Endothelial cell of umbilical vein (primary cell): ENCODE measurements at regions not wholly inside any gene's neighbourhood (a gene's known extent, or its start where the extent isn't known, plus 50 kb on each side); places are given as distances from the start of the nearest gene placed in this dataset.

Experiments used
- BruUV-seq: library from RNA; stranded (reverse); fragments of 400-500 nt; replicated peaks from 2 replicates; lab custom pipeline; 2021; lab: Mats Ljungman, UMichigan
- CTCF ChIA-PET: fragments of 300-600, 350-600 bp; sonication (Branson Sonifier 250); formaldehyde crosslinking; loops from one replicate; lab custom pipeline; 2021; ENCODE audit warnings: antibody characterized with exemption, inconsistent platforms; lab: Charles Lee
- POLR2A ChIA-PET: fragments of 300-600, 350-600 bp; sonication (Branson Sonifier 250); formaldehyde crosslinking; loops from one replicate; lab custom pipeline; 2021; ENCODE audit warnings: antibody characterized with exemption, inconsistent platforms; lab: Charles Lee
- DNase-seq: peaks from one replicate; pipeline ENCODE4 v3.0.0-alpha.2; 2011; ENCODE audit warnings: low read depth, low spot score
- FAIRE-seq: peaks from 2 replicates; lab custom pipeline; 2011; peaks lifted over from hg19 to GRCh38; lab: Jason Lieb, UNC
- H2AFZ ChIP-seq: 2 replicates; pipeline ENCODE4 v1.6.0; 2012; ENCODE audit warnings: low read depth, low read length, control low read depth, inconsistent platforms
- H3K27ac ChIP-seq: 2 replicates; pipeline ENCODE4 v1.5.1; 2011; ENCODE audit warnings: low read depth, mild to moderate bottlenecking, control low read depth, low read length, moderate library complexity; ENCODE audit not compliant: insufficient read depth
- H3K27me3 ChIP-seq, 2 experiments: 2 replicates each; pipeline versions ENCODE4 v1.6.0 to v1.6.1; 2011; ENCODE audit warnings: low read length in 2 of 2, mixed read lengths in 1 of 2; ENCODE audit not compliant: control insufficient read depth in 2 of 2, insufficient read depth in 2 of 2
- H3K36me3 ChIP-seq, 2 experiments: 2 replicates in 1 of 2; 3 replicates in 1 of 2; pipeline ENCODE4 v1.5.1; 2011; ENCODE audit warnings: low read length in 2 of 2, mild to moderate bottlenecking in 1 of 2, moderate library complexity in 1 of 2; ENCODE audit not compliant: control insufficient read depth in 2 of 2, insufficient read depth in 2 of 2; ENCODE audit errors: extremely low read depth in 1 of 2
- H3K4me1 ChIP-seq: 3 replicates; pipeline ENCODE4 v1.5.1; 2011; ENCODE audit warnings: mild to moderate bottlenecking, low read length; ENCODE audit not compliant: control insufficient read depth, insufficient read depth; ENCODE audit errors: extremely low read depth
- H3K4me2 ChIP-seq: 2 replicates; pipeline ENCODE4 v1.6.1; 2011; ENCODE audit warnings: low read length, control low read depth, mixed read lengths; ENCODE audit not compliant: insufficient read depth
- H3K4me3 ChIP-seq, 3 experiments: fragments of 200-600 bp in 1 of 3; sonication (generic), shearing (Covaris generic) in 1 of 3; replicated peaks in 1 of 3; 2 replicates each; pipeline ENCODE4 v1.5.1; 2011 to 2016; ENCODE audit warnings: control low read depth in 3 of 3, low read length in 3 of 3, mild to moderate bottlenecking in 2 of 3, inconsistent platforms in 1 of 3, low read depth in 1 of 3, moderate library complexity in 1 of 3; ENCODE audit not compliant: insufficient read depth in 1 of 3
- H3K79me2 ChIP-seq: 2 replicates; pipeline ENCODE4 v1.6.0; 2012; ENCODE audit warnings: low read length, inconsistent platforms; ENCODE audit not compliant: control insufficient read depth, insufficient read depth
- H3K9ac ChIP-seq: replicated peaks from 2 replicates; pipeline ENCODE3; 2011; ENCODE audit warnings: low read length, control low read depth; ENCODE audit not compliant: insufficient read depth; ENCODE audit errors: extremely low read depth
- H3K9me1 ChIP-seq: replicated peaks from 3 replicates; pipeline ENCODE4 v1.6.0; 2011; ENCODE audit warnings: mild to moderate bottlenecking, low read length; ENCODE audit not compliant: control insufficient read depth, insufficient read depth; ENCODE audit errors: extremely low read depth
- H3K9me3 ChIP-seq: replicated peaks from 2 replicates; pipeline ENCODE4 v1.5.1; 2012; ENCODE audit warnings: low read length, inconsistent platforms; ENCODE audit not compliant: control insufficient read depth, insufficient read depth
- H4K20me1 ChIP-seq: replicated peaks from 2 replicates; pipeline ENCODE3; 2011; ENCODE audit warnings: mild to moderate bottlenecking, low read length; ENCODE audit not compliant: control insufficient read depth, insufficient read depth; ENCODE audit errors: extremely low read depth
- CTCF ChIP-seq, 2 donors: IDR thresholded peaks; 1 replicate in 1 of 2; 2 replicates in 1 of 2; pipeline ENCODE4 v1.5.1; 2011; ENCODE audit warnings: low read length in 2 of 2, mild to moderate bottlenecking in 2 of 2, moderate library complexity in 2 of 2, control low read depth in 1 of 2, inconsistent platforms in 1 of 2, low read depth in 1 of 2; ENCODE audit not compliant: insufficient read depth in 1 of 2; ENCODE audit errors: extremely low read depth in 1 of 2
- EZH2 ChIP-seq: IDR thresholded peaks from 2 replicates; pipeline ENCODE4 v1.6.1; 2012; ENCODE audit warnings: borderline replicate concordance, low read depth, mild to moderate bottlenecking, moderate library complexity, low read length, inconsistent platforms; ENCODE audit not compliant: severe bottlenecking
- GATA2 ChIP-seq: IDR thresholded peaks from 2 replicates; pipeline ENCODE4 v1.7.0; 2011; ENCODE audit warnings: low read depth, mild to moderate bottlenecking, moderate library complexity, mixed read lengths, low read length; ENCODE audit not compliant: insufficient read length, insufficient read depth
- JUN ChIP-seq: IDR thresholded peaks from 2 replicates; pipeline ENCODE4 v1.6.1; 2011; ENCODE audit warnings: borderline replicate concordance, low read depth; ENCODE audit not compliant: insufficient read length, insufficient read depth
- MAX ChIP-seq: IDR thresholded peaks from 2 replicates; pipeline ENCODE4 v1.6.1; 2011; ENCODE audit not compliant: insufficient read depth, insufficient read length
- POLR2A ChIP-seq: IDR thresholded peaks from 2 replicates; pipeline ENCODE4 v1.6.1; 2012; ENCODE audit warnings: low read depth, mild to moderate bottlenecking, control low read depth, low read length
- POLR2AphosphoS5 ChIP-seq: IDR thresholded peaks from 2 replicates; pipeline ENCODE4 v1.6.1; 2012; ENCODE audit warnings: low read depth, mild to moderate bottlenecking, control low read depth, low read length, moderate library complexity; ENCODE audit not compliant: insufficient read depth
- dilution Hi-C: fragments of 300-500 bp; cut with MboI; formaldehyde crosslinking; loops from one replicate; pipeline ENCODE4 v1.15.0; 2019; ENCODE audit warnings: low sequenced_read_pairs; ENCODE audit not compliant: extremely low pct_ligation_motif_present
- intact Hi-C: fragments of 100-400 bp; cut with micrococcal nuclease; formaldehyde crosslinking; loops from one replicate; pipeline ENCODE4 v1.10.0; 2022

- ChIA-PET POLR2A (no interaction called here), CTCF (interaction anchor here (1.0 to 1.5 kb wide), 4 partner anchors 16 to 110 kb away, joined by 3 read pairs; no protein-coding TSS in a partner anchor)
- no peak overlapping the region for H3K27ac ChIP-seq
- H3K4me2 ChIP-seq, result no peak overlapping the region
- H3K4me3 ChIP-seq, result no peak overlapping the region
- H3K9ac ChIP-seq, result no peak overlapping the region
- TF ChIP-seq CTCF (IDR thresholded peaks at IDR 0.05; ENCODE audit: extremely low read depth in 1 of 2, insufficient read depth in 1 of 2, low read depth in 1 of 2, low read length in 2 of 2), result no peak
- TF ChIP-seq JUN, result no peak
- no peak for TF ChIP-seq EZH2
- no peak for TF ChIP-seq POLR2AphosphoS5
- no peaks in the 10 kb centered on the region for H3K36me3 ChIP-seq
- no TSS peak for BruUV-seq
- H3K4me1 ChIP-seq, result no peaks in the 10 kb centered on the region
- DNase-seq (no peak), FAIRE-seq (no peak)
- H2AFZ ChIP-seq, result peak overlapping the region; percentile 32
- no peaks in the 10 kb centered on the region for H3K27me3 ChIP-seq
- intact Hi-C loops, result no loop called here
- no peaks in the 10 kb centered on the region for H3K79me2 ChIP-seq
- H3K9me3 ChIP-seq, result no peaks in the 10 kb centered on the region
- dilution Hi-C loops, result no loop called here
- H4K20me1 ChIP-seq, result no peaks in the 10 kb centered on the region
- H3K9me1 ChIP-seq, result no peaks in the 10 kb centered on the region
These were observed 303.3 kb downstream of the MAP2K6 start for GRCh38 chr17:69717819-69718218.

- dilution Hi-C loops (no loop called here), intact Hi-C loops (loop anchor here (5.0 kb wide), 2 partner anchors 423 to 448 kb away; partner anchors contain the start of gene KCNJ2)
- H3K27me3 ChIP-seq, result no peaks in the 10 kb centered on the region
- ChIA-PET POLR2A (no interaction called here), CTCF (interaction anchor here (1.0 kb wide), 1 partner anchor 424 kb away, joined by 3 read pairs; no protein-coding TSS in a partner anchor)
- H3K4me2 ChIP-seq, result no peak overlapping the region
- H3K9ac ChIP-seq, result no peak overlapping the region
- H3K36me3 ChIP-seq, result no peaks in the 10 kb centered on the region
- H3K4me3 ChIP-seq, result no peak overlapping the region
- DNase-seq (no peak), FAIRE-seq (no peak)
- H3K27ac ChIP-seq, result no peak overlapping the region
- H2AFZ ChIP-seq, result no peak overlapping the region
- no peaks in the 10 kb centered on the region for H3K9me3 ChIP-seq
- H4K20me1 ChIP-seq, result no peaks in the 10 kb centered on the region
- BruUV-seq, result no TSS peak
- no peak for TF ChIP-seq POLR2AphosphoS5
- no peak for TF ChIP-seq CTCF (IDR thresholded peaks at IDR 0.05; ENCODE audit: extremely low read depth in 1 of 2, insufficient read depth in 1 of 2, low read depth in 1 of 2, low read length in 2 of 2)
- TF ChIP-seq JUN, result no peak
- no peak for TF ChIP-seq MAX
- no peak for TF ChIP-seq POLR2A
- no peak for TF ChIP-seq GATA2
- no peaks in the 10 kb centered on the region for H3K9me1 ChIP-seq
- no peaks in the 10 kb centered on the region for H3K4me1 ChIP-seq
- no peaks in the 10 kb centered on the region for H3K79me2 ChIP-seq
These were observed 305.1 kb downstream of the MAP2K6 start for GRCh38 chr17:69719474-69720048.
